Panc1 (cell line): ENCODE measurements at regions not wholly inside any gene's neighbourhood (a gene's known extent, or its start where the extent isn't known, plus 50 kb on each side); places are given as distances from the start of the nearest gene placed in this dataset.

Source experiments
- ATAC-seq: fragments of 200-7000 bp; cut with Tn5 transposase; 2 replicates; pipeline ENCODE4 v1.9.1; 2020; ENCODE audit warnings: mild to moderate bottlenecking, moderate library complexity
- BruUV-seq: library from RNA; stranded (reverse); fragments of 400-500 nt; replicated peaks from 2 replicates; lab custom pipeline; 2021; lab: Mats Ljungman, UMichigan
- CTCF ChIA-PET: fragments of 300-600 bp; sonication (Branson Sonifier 250); formaldehyde crosslinking; loops from one replicate; lab custom pipeline; 2022; ENCODE audit warnings: antibody characterized with exemption; lab: Charles Lee
- POLR2A ChIA-PET: fragments of 300-600 bp; sonication (Branson Sonifier 250); formaldehyde crosslinking; loops from one replicate; lab custom pipeline; 2022; ENCODE audit warnings: antibody characterized with exemption; lab: Charles Lee
- DNase-seq: peaks from one replicate; pipeline ENCODE4 v3.0.0-alpha.2; 2010; ENCODE audit warnings: low read depth, low spot score
- H3K27ac ChIP-seq: 2 replicates; pipeline ENCODE4 v1.5.1; 2011; ENCODE audit warnings: mild to moderate bottlenecking, low read length, inconsistent platforms
- H3K27me3 ChIP-seq: fragments of 200-500 bp; sonication (Bioruptor generic); 2 replicates; pipeline ENCODE4 v1.6.0; 2014; ENCODE audit warnings: low read length, inconsistent platforms; ENCODE audit not compliant: control insufficient read depth, insufficient read depth
- H3K36me3 ChIP-seq: fragments of 200-500 bp; sonication (Bioruptor generic); 2 replicates; pipeline ENCODE4 v1.5.1; 2014; ENCODE audit warnings: inconsistent platforms, mild to moderate bottlenecking, low read length, moderate library complexity; ENCODE audit not compliant: control insufficient read depth, insufficient read depth
- H3K4me1 ChIP-seq: 2 replicates; pipeline ENCODE4 v1.5.1; 2011; ENCODE audit warnings: inconsistent platforms, mild to moderate bottlenecking, low read length, moderate library complexity; ENCODE audit not compliant: control insufficient read depth, insufficient read depth
- H3K4me3 ChIP-seq, 2 experiments: 2 replicates each; pipeline ENCODE4 v1.5.1; 2011 to 2012; ENCODE audit warnings: low read depth in 2 of 2, low read length in 2 of 2, mild to moderate bottlenecking in 2 of 2, inconsistent platforms in 1 of 2, moderate library complexity in 1 of 2
- H3K9me3 ChIP-seq: fragments of 200-500 bp; sonication (Bioruptor generic); 2 replicates; pipeline ENCODE4 v1.5.1; 2014; ENCODE audit warnings: low read depth, mild to moderate bottlenecking, inconsistent platforms, low read length, moderate library complexity; ENCODE audit not compliant: control insufficient read depth, insufficient read depth
- POLR2AphosphoS5 ChIP-seq: IDR thresholded peaks from 2 replicates; pipeline ENCODE4 v1.6.1; 2012; ENCODE audit warnings: mild to moderate bottlenecking, low read depth, low read length, moderate library complexity
- SIN3A ChIP-seq: IDR thresholded peaks from 2 replicates; pipeline ENCODE4 v1.6.1; 2012; ENCODE audit warnings: low read depth, mild to moderate bottlenecking, low read length, moderate library complexity, borderline replicate concordance; ENCODE audit not compliant: insufficient read depth
- TCF7L2 ChIP-seq: IDR thresholded peaks from 2 replicates; pipeline ENCODE4 v1.6.1; 2011; ENCODE audit warnings: mild to moderate bottlenecking, low read depth, low read length, inconsistent platforms
- in situ Hi-C: cut with HindIII; loops from 2 replicates; pipeline ENCODE4 v1.10.0; 2016; ENCODE audit warnings: low sequenced_read_pairs, low pct_unique_long_range_greater_than_20kb
- intact Hi-C: fragments of 100-400 bp; cut with micrococcal nuclease; formaldehyde crosslinking; loops from one replicate; pipeline ENCODE4 v1.10.0; 2022; ENCODE audit not compliant: unreplicated experiment
- TF ChIP-seq, protein P1 (sequence below): fragments of 450-650 bp; IDR thresholded peaks from 2 replicates; pipeline ENCODE4 v1.5.1; 2017; ENCODE audit warnings: mild to moderate bottlenecking
- TF ChIP-seq, protein P2 (sequence below), 2 experiments: IDR thresholded peaks; 2 replicates each; pipeline ENCODE4 v1.6.1; 2011 to 2012; ENCODE audit warnings: low read depth in 2 of 2, control low read depth in 1 of 2, low read length in 1 of 2, mild to moderate bottlenecking in 1 of 2, moderate library complexity in 1 of 2; ENCODE audit not compliant: insufficient read depth in 1 of 2

DNA sequence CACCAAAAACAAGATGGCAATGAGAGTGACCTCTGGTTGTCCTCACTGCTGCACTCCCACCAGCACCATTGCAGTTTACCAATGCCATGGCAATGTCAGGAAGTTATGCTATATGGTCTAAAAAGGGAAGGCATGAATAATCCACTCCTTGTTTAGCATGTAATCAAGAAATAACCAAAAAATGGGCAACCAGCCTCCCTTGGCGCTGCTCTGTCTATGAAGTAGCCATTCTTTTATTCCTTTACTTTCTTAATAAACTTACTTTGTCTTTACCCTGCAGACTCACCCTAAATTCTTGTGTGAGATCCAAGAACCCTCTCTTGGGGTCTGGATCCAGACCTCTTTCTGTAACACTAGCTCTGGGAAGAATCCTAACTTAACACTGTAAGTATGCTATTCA is 127.4 kb upstream of the IFNE start:
- TF ChIP-seq SIN3A (no peak), POLR2AphosphoS5 (no peak), TCF7L2 (no peak)
- TF ChIP-seq, protein P1, sequence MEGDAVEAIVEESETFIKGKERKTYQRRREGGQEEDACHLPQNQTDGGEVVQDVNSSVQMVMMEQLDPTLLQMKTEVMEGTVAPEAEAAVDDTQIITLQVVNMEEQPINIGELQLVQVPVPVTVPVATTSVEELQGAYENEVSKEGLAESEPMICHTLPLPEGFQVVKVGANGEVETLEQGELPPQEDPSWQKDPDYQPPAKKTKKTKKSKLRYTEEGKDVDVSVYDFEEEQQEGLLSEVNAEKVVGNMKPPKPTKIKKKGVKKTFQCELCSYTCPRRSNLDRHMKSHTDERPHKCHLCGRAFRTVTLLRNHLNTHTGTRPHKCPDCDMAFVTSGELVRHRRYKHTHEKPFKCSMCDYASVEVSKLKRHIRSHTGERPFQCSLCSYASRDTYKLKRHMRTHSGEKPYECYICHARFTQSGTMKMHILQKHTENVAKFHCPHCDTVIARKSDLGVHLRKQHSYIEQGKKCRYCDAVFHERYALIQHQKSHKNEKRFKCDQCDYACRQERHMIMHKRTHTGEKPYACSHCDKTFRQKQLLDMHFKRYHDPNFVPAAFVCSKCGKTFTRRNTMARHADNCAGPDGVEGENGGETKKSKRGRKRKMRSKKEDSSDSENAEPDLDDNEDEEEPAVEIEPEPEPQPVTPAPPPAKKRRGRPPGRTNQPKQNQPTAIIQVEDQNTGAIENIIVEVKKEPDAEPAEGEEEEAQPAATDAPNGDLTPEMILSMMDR = no peak
- TF ChIP-seq, protein P2, sequence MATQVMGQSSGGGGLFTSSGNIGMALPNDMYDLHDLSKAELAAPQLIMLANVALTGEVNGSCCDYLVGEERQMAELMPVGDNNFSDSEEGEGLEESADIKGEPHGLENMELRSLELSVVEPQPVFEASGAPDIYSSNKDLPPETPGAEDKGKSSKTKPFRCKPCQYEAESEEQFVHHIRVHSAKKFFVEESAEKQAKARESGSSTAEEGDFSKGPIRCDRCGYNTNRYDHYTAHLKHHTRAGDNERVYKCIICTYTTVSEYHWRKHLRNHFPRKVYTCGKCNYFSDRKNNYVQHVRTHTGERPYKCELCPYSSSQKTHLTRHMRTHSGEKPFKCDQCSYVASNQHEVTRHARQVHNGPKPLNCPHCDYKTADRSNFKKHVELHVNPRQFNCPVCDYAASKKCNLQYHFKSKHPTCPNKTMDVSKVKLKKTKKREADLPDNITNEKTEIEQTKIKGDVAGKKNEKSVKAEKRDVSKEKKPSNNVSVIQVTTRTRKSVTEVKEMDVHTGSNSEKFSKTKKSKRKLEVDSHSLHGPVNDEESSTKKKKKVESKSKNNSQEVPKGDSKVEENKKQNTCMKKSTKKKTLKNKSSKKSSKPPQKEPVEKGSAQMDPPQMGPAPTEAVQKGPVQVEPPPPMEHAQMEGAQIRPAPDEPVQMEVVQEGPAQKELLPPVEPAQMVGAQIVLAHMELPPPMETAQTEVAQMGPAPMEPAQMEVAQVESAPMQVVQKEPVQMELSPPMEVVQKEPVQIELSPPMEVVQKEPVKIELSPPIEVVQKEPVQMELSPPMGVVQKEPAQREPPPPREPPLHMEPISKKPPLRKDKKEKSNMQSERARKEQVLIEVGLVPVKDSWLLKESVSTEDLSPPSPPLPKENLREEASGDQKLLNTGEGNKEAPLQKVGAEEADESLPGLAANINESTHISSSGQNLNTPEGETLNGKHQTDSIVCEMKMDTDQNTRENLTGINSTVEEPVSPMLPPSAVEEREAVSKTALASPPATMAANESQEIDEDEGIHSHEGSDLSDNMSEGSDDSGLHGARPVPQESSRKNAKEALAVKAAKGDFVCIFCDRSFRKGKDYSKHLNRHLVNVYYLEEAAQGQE (IDR thresholded peaks at IDR 0.05; ENCODE audit: insufficient read depth in 1 of 2, low read depth in 2 of 2, low read length in 1 of 2) = no peak
- H3K27me3 ChIP-seq = no peaks in the 10 kb centered on the region
- intact Hi-C loops (no loop called here), in situ Hi-C loops (no loop called here)
- H3K4me1 ChIP-seq = peaks cover 12% of the 10 kb centered on the region
- no peaks in the 10 kb centered on the region for H3K9me3 ChIP-seq
- H3K4me3 ChIP-seq = no peak overlapping the region
- ATAC-seq = no peak
- CTCF ChIA-PET = no interaction called here
- H3K27ac ChIP-seq = peak overlapping the region; percentile 24; the same call in 1 of the 2 replicates
- no TSS peak for BruUV-seq
- no peaks in the 10 kb centered on the region for H3K36me3 ChIP-seq
- no peak for DNase-seq
- POLR2A ChIA-PET = no interaction called here

DNA sequence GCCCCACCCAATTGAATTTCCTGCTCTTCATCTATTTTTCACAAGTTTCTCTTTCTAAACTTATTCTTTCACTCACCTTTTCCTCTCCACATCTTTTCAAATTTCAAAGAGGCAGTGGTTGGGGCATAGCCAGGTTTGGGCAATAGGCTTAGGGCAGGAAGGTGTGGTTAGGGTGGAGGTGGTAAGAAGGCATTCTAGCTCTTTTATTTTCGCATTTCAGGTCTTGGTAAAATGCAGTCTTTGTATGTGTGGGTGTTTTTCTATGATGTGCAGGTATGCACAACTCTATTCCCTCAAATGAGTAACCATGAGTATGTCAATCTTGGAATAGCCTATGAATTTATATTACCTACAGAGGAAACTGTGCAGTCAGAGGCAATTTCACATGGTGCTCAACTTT is 129.8 kb upstream of the IFNE start:
- in situ Hi-C loops = no loop called here
- no TSS peak for BruUV-seq
- ChIA-PET POLR2A (no interaction called here), CTCF (no interaction called here)
- no peaks in the 10 kb centered on the region for H3K27me3 ChIP-seq
- H3K4me3 ChIP-seq = no peak overlapping the region
- H3K36me3 ChIP-seq = no peaks in the 10 kb centered on the region
- peaks cover 25% of the 10 kb centered on the region for H3K4me1 ChIP-seq
- intact Hi-C loops = no loop called here
- H3K9me3 ChIP-seq = no peaks in the 10 kb centered on the region
- no peak for ATAC-seq
- DNase-seq = no peak
- no peak overlapping the region for H3K27ac ChIP-seq
- TF ChIP-seq SIN3A = no peak
- no peak for TF ChIP-seq POLR2AphosphoS5
- TF ChIP-seq, protein P1 = no peak
- TF ChIP-seq, protein P2 (IDR thresholded peaks at IDR 0.05; ENCODE audit: insufficient read depth in 1 of 2, low read depth in 2 of 2, low read length in 1 of 2) = no peak
- TF ChIP-seq TCF7L2 = no peak
